H9 (cell line): ENCODE measurements at regions not wholly inside any gene's neighbourhood (a gene's known extent, or its start where the extent isn't known, plus 50 kb on each side); places are given as distances from the start of the nearest gene placed in this dataset.

Experiments
- DNase-seq: peaks from one replicate; pipeline ENCODE4 v3.0.0-alpha.2; 2017
- H2AFZ ChIP-seq: one replicate; pipeline ENCODE4 v1.6.1; 2013; ENCODE audit warnings: mild to moderate bottlenecking, low read length, control low read depth, moderate library complexity
- H2AK5ac ChIP-seq: 2 replicates; pipeline ENCODE4 v1.6.1; 2013; ENCODE audit warnings: low read length, control low read depth, mixed read lengths; ENCODE audit not compliant: insufficient read length
- H2BK120ac ChIP-seq: one replicate; pipeline ENCODE4 v1.6.1; 2013; ENCODE audit warnings: low read depth, mild to moderate bottlenecking, low read length, control low read depth, inconsistent platforms; ENCODE audit not compliant: poor library complexity, severe bottlenecking
- H2BK12ac ChIP-seq: 2 replicates; pipeline ENCODE4 v1.6.1; 2013; ENCODE audit warnings: low read length, control low read depth, mixed read lengths, low read depth; ENCODE audit not compliant: insufficient read length
- H2BK15ac ChIP-seq: 2 replicates; pipeline ENCODE4 v1.6.1; 2013; ENCODE audit warnings: low read depth, low read length, control low read depth
- H2BK20ac ChIP-seq: one replicate; pipeline ENCODE4 v1.6.1; 2013; ENCODE audit warnings: low read depth, mild to moderate bottlenecking, low read length, control low read depth, inconsistent platforms; ENCODE audit not compliant: poor library complexity, severe bottlenecking
- H2BK5ac ChIP-seq: 2 replicates; pipeline ENCODE4 v1.6.1; 2013; ENCODE audit warnings: low read length, control low read depth, mixed read lengths; ENCODE audit not compliant: insufficient read length
- H3K14ac ChIP-seq: 2 replicates; pipeline ENCODE4 v1.6.1; 2013; ENCODE audit warnings: low read length, control low read depth; ENCODE audit not compliant: insufficient read depth
- H3K18ac ChIP-seq: 2 replicates; pipeline ENCODE4 v1.6.1; 2013; ENCODE audit warnings: low read depth, mild to moderate bottlenecking, mixed read lengths, low read length, control low read depth; ENCODE audit not compliant: insufficient read length
- H3K23ac ChIP-seq: 2 replicates; pipeline ENCODE4 v1.6.1; 2013; ENCODE audit warnings: low read length, control low read depth, mixed read lengths, low read depth; ENCODE audit not compliant: insufficient read length
- H3K23me2 ChIP-seq: 2 replicates; pipeline ENCODE4 v1.6.1; 2013; ENCODE audit warnings: low read depth, mild to moderate bottlenecking, mixed read lengths, low read length, control low read depth; ENCODE audit not compliant: insufficient read length, poor library complexity, severe bottlenecking
- H3K27ac ChIP-seq: 2 replicates; pipeline ENCODE4 v1.5.1; 2013; ENCODE audit warnings: low read length, control low read depth, mixed read lengths, low read depth; ENCODE audit not compliant: insufficient read length
- H3K27me3 ChIP-seq: 2 replicates; pipeline ENCODE4 v1.6.1; 2013; ENCODE audit warnings: low read length, control low read depth, inconsistent platforms; ENCODE audit not compliant: insufficient read depth
- H3K4ac ChIP-seq: 2 replicates; pipeline ENCODE4 v1.6.1; 2013; ENCODE audit warnings: low read depth, mild to moderate bottlenecking, control low read depth, inconsistent platforms, low read length, moderate library complexity
- H3K4me1 ChIP-seq: 2 replicates; pipeline ENCODE4 v1.6.1; 2013; ENCODE audit warnings: low read length, control low read depth, inconsistent platforms; ENCODE audit not compliant: insufficient read depth
- H3K4me2 ChIP-seq: 2 replicates; pipeline ENCODE4 v1.6.1; 2013; ENCODE audit warnings: low read length, control low read depth, mixed read lengths; ENCODE audit not compliant: insufficient read length, insufficient read depth
- H3K56ac ChIP-seq: 2 replicates; pipeline ENCODE4 v1.6.1; 2013; ENCODE audit warnings: low read depth, mild to moderate bottlenecking, mixed read lengths, low read length, control low read depth; ENCODE audit not compliant: insufficient read length
- H3K79me1 ChIP-seq: 2 replicates; pipeline ENCODE4 v1.6.1; 2013; ENCODE audit warnings: low read depth, mild to moderate bottlenecking, moderate library complexity, low read length, control low read depth, inconsistent platforms; ENCODE audit not compliant: insufficient read depth, poor library complexity, severe bottlenecking
- H3K79me2 ChIP-seq: 2 replicates; pipeline ENCODE4 v1.6.1; 2013; ENCODE audit warnings: low read length, control low read depth, inconsistent platforms; ENCODE audit not compliant: insufficient read depth
- H3K9ac ChIP-seq: 2 replicates; pipeline ENCODE4 v1.6.1; 2013; ENCODE audit warnings: low read length, control low read depth, mixed read lengths; ENCODE audit not compliant: insufficient read length; ENCODE audit errors: extremely low read depth
- H3K9me3 ChIP-seq: one replicate; pipeline ENCODE4 v1.6.1; 2013; ENCODE audit warnings: low read depth, low read length, inconsistent platforms; ENCODE audit not compliant: control insufficient read depth
- H3T11ph ChIP-seq: one replicate; pipeline ENCODE4 v1.6.1; 2013; ENCODE audit warnings: mild to moderate bottlenecking, low read length, control low read depth, inconsistent platforms
- H4K20me1 ChIP-seq: one replicate; pipeline ENCODE4 v1.6.1; 2013; ENCODE audit not compliant: control insufficient read depth, insufficient read length, insufficient read depth
- H4K5ac ChIP-seq: 2 replicates; pipeline ENCODE4 v1.6.1; 2013; ENCODE audit warnings: low read depth, mild to moderate bottlenecking, mixed read lengths, low read length, control low read depth; ENCODE audit not compliant: insufficient read length
- H4K8ac ChIP-seq: replicated peaks from 2 replicates; pipeline ENCODE4 v1.6.1; 2013; ENCODE audit warnings: low read length, control low read depth, mixed read lengths, low read depth; ENCODE audit not compliant: insufficient read length
- H4K91ac ChIP-seq: 2 replicates; pipeline ENCODE4 v1.6.1; 2013; ENCODE audit warnings: low read depth, mild to moderate bottlenecking, moderate library complexity, mixed read lengths, low read length, control low read depth; ENCODE audit not compliant: insufficient read length
- H3K27ac Mint-ChIP-seq, 3 experiments: 2 replicates in 2 of 3; 3 replicates in 1 of 3; pipeline ENCODE4 v1.8.0; 2020 to 2021; ENCODE audit warnings: mixed read lengths in 3 of 3, mild to moderate bottlenecking in 1 of 3, moderate library complexity in 1 of 3
- H3K27me3 Mint-ChIP-seq: 2 replicates; pipeline ENCODE4 v1.8.0; 2021; ENCODE audit warnings: low read depth, mild to moderate bottlenecking, moderate library complexity, mixed read lengths
- H3K36me3 Mint-ChIP-seq, 3 experiments: 2 replicates in 2 of 3; 3 replicates in 1 of 3; pipeline ENCODE4 v1.8.0; 2020 to 2021; ENCODE audit warnings: low read depth in 3 of 3, mixed read lengths in 3 of 3; ENCODE audit not compliant: insufficient read depth in 1 of 3
- H3K4me1 Mint-ChIP-seq, 2 experiments: 2 replicates each; pipeline ENCODE4 v1.8.0; 2020; ENCODE audit warnings: mixed read lengths in 2 of 2
- H3K4me3 Mint-ChIP-seq, 2 experiments: 2 replicates in 1 of 2; 3 replicates in 1 of 2; pipeline ENCODE4 v1.8.0; 2020 to 2021; ENCODE audit warnings: mild to moderate bottlenecking in 2 of 2, mixed read lengths in 2 of 2, moderate library complexity in 1 of 2
- H3K9me3 Mint-ChIP-seq, 2 experiments: 2 replicates in 1 of 2; 3 replicates in 1 of 2; pipeline ENCODE4 v1.8.0; 2020; ENCODE audit warnings: mild to moderate bottlenecking in 2 of 2, mixed read lengths in 2 of 2, moderate library complexity in 1 of 2
- CTCF ChIP-seq: fragments of 200-600 bp; sonication (generic); conservative IDR thresholded peaks from 3 replicates; pipeline ENCODE4 v1.8.0; 2021; ENCODE audit warnings: antibody characterized with exemption, mild to moderate bottlenecking
- WGBS: extraction: QIAGEN DNeasy Blood & Tissue Kit; methylation state at CpG from one replicate; pipeline ENCODE4 v1.1.7; 2013; ENCODE audit warnings: missing lambda C conversion rate, low lambda C conversion rate, mixed read lengths; ENCODE audit not compliant: insufficient read length; ENCODE audit errors: extremely low coverage; 5-methylcytosine and 5-hydroxymethylcytosine counted together

GRCh38 chrX:118207831-118208453, 91.3 kb upstream of the KLHL13 start:
- no peak overlapping the region for H2BK12ac ChIP-seq
- peaks cover 9 to 10% of the 10 kb centered on the region in 2 experiments for H3K4me1 Mint-ChIP-seq
- no peak overlapping the region for H3K14ac ChIP-seq
- no peak overlapping the region for H2BK15ac ChIP-seq
- no peak overlapping the region for H2BK20ac ChIP-seq
- no peak overlapping the region for H3K23ac ChIP-seq
- DNase-seq: no peak
- H3K9me3 ChIP-seq: peaks cover 40% of the 10 kb centered on the region
- no peak overlapping the region for H4K8ac ChIP-seq
- no peak overlapping the region for H3K4me2 ChIP-seq
- H2BK5ac ChIP-seq: no peak overlapping the region
- no peak overlapping the region for H3K27ac ChIP-seq
- H4K5ac ChIP-seq: no peak overlapping the region
- no peak overlapping the region for H3K4ac ChIP-seq
- no peak overlapping the region for H2AK5ac ChIP-seq
- H3K27me3 ChIP-seq: no peaks in the 10 kb centered on the region
- no peaks in the 10 kb centered on the region for H3K79me1 ChIP-seq
- TF ChIP-seq CTCF: no peak
- WGBS: no CpG with 5 or more reads among the region's 3 CpGs
- H3K56ac ChIP-seq: no peak overlapping the region
- no peak overlapping the region for H3K9ac ChIP-seq
- H2AFZ ChIP-seq: no peak overlapping the region
- no peaks in the 10 kb centered on the region for H3K23me2 ChIP-seq
- no peak overlapping the region for H3T11ph ChIP-seq
- no peaks in the 10 kb centered on the region for H3K79me2 ChIP-seq
- H3K27ac Mint-ChIP-seq: no peak overlapping the region
- H4K20me1 ChIP-seq: no peaks in the 10 kb centered on the region
- no peak overlapping the region for H2BK120ac ChIP-seq
- no peak overlapping the region for H3K4me3 Mint-ChIP-seq
- peaks cover 0 to 48% of the 10 kb centered on the region in 2 experiments; a peak in 3 of 5 replicates for H3K9me3 Mint-ChIP-seq
- no peak overlapping the region for H3K18ac ChIP-seq
- no peaks in the 10 kb centered on the region for H3K4me1 ChIP-seq
- H4K91ac ChIP-seq: no peak overlapping the region
- no peaks in the 10 kb centered on the region for H3K27me3 Mint-ChIP-seq
- peaks cover 0 to 3% (median 0%) of the 10 kb centered on the region in 3 experiments; a peak in 1 of 7 replicates for H3K36me3 Mint-ChIP-seq
